HL-60/S4 (cell line): ENCODE measurements at regions not wholly inside any gene's neighbourhood (a gene's known extent, or its start where the extent isn't known, plus 50 kb on each side); places are given as distances from the start of the nearest gene placed in this dataset.
"Not testable (repeated sequence)": the region's sequence is repeated elsewhere in the genome, so short reads cannot be mapped to it uniquely, and the experiment has no call there.

Source experiments
- in situ Hi-C: fragments of 300-500 bp; cut with MboI; formaldehyde crosslinking; loops from 2 replicates; pipeline ENCODE4 v1.14.3; 2022; ENCODE audit warnings: low sequenced_read_pairs

DNA sequence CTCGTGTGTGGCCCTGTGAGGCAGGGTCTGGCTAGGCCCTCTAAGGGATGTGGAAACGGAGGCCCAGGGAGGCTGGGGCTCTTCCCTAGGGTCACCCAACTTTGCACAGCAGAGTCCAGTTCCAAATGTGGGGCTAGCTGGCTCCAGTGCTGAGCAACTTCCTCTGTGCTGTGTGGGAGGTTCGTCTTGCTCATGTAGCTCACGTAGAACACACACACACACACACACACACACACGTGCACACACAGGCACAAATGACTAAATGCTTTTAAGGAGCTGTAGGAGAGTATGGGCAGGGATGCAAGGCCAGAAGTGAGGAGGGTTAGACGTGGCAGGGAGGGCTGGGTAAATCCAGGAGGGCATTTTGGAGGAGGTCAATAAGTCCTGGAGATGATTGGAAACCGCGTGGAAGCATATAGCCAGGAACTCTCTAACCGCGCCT lies 213.8 kb downstream of the RPLP1 start:
- in situ Hi-C loops, result no loop called here

DNA sequence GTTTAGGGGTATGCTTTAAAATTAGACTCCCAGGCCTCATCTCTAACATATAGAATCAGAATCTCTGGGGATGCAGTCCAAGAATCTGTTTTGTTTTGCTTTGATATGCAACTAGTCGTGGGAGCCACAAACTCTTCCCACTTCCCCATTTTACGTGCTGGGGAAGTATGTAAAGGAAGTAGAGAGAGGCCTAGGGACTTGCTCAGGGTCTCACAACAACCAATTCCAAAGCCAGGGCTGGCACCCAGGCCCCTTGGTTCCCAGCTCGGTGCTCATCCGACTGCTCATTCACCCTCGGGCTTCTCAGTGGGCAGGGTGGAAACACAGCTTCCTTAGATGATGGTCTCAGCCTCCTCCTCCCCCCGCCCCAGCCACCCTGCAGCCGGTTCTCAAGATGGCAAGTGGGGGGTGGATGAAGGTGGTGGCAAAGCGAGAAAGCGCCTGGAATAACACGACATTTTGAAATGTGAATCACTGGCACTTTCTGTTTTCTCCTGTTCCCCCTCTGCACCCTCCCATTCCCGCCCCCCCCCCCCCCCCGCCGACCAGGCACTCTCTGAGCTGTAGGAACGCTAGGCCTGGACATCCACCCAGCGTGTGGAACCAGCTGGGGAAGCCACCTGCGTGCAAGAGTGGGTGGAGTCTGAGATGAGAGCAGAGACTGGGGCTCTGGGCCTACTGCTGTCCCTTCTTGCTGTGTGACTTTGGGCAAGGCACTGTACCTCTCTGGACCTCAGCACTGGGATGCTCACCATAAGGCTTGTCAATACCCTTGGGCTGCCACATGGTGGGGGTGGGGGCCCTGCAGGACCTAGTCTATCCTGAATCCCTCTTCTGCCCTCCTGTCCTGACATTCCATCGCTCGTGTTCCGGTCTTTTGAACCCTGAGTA lies 214.5 kb downstream of the RPLP1 start:
- in situ Hi-C loops, result no loop called here

DNA sequence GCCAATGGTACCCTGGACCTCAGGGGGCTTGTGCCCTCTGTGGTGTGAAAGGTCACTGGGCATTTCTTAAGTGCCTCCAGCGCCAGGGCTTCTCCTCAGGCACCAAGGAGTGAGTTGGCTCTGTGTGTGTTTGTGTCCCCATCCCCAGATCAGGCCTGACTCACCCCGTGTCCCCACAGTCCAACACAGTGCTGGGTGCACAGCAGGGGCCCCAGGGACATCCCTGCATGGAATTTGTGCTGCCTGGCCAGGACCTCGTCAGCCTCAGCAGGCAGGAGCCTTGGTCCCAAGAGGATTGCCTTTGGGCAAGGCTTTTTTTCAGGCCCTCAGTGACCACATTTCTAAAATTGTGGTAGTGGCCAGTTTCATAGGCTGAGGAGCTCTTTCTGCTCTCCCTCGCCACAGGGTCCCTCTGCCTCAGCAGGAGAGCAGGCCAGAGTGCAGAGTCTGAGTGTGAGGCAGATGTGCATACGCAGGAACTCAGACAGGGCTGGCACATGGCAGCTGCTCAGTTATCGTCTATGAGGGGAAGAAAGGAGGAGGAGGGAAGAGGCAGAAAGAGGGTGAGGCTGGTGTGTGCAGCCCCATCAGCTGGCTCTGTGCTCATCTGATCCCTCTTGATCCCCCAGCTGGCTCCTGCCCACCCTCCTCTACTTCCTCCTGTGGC lies 215.6 kb downstream of the RPLP1 start:
- in situ Hi-C loops, result no loop called here

DNA sequence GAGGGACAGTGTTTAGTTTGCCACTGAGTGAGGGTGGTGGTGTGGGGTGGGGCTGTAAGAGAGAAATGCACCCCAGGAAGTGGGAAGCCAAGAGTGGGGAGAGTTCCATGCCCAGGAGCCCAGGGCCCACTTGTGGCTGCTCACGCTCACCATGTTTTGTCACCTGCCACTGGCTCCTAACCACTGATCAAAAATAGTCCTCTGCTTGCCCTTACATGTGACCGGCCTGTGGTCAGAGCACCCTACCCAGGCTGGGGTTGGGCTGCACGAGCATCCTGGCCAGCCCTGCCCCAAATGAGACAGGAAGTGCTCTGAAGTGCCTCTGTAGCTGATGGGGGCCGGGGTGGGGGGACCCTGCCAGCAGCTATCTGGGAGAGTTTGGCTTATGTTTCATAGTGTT lies 216.3 kb downstream of the RPLP1 start:
- in situ Hi-C loops, result no loop called here

DNA sequence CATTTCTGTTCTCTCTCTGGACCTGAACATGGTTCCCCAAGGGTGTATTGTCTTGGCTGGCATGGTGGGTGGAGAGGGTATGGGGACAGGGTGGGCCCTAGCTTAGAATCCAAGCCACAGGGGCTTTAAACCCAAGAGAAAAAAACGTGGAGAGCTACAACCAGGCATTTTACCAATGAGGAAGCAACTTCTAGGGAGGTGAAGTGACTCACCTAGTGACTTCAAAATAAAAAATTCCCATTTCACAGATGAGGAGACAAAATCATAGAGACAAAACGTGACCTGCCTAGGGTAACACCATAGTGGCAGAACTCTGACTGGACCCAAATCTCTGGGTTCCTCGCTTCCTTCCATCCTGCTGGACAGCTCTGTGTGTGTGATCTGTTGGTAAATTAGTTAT lies 216.8 kb downstream of the RPLP1 start:
- in situ Hi-C loops, result no loop called here

DNA sequence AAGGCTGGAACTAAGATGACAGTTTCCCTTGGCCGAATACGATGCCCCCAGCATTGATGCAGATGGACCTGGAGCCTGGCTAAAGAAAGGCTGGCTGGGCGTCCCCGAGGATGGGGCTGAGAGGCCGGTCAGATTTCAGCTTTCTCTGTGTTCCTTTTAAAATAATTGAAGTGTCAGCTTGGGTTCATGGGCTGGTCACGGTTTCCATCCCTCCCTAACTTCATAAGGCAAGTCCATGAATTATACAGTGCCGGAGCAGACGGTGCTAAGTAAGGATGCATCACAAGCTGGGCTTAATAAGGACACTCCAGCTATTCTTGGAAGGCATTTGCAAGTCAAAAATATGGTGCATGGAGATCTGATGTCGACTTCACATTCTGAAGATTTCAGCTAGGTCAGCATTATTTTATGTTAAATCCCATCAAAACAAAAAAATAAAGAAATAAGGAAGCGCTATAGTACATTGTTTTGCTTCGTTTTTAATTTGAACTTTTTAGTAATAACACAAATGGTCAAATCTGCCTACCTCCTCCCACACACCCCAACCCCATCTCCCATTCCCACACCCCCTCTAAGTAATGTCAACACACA lies 220.8 kb downstream of the RPLP1 start:
- in situ Hi-C loops, result no loop called here

DNA sequence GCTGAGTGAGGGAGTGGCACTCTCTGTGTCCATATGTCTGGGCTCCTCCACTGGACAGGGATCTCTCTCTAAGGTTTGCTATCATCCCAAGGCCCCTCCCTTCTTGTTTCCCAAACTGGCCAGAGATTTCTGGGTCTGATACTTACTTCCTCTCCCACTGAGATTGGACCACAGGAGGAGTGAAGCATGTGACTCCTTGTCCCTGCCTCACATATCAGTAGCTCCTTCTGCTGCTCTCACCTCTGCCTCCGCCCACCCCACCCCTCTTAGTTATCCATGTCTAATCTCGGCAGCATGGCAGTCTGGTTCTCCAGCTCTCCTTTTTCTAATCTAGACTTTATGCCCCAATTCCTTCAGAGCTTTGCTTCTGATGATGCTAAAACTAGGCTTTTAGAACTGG lies 223.1 kb downstream of the RPLP1 start:
- in situ Hi-C loops, result no loop called here

DNA sequence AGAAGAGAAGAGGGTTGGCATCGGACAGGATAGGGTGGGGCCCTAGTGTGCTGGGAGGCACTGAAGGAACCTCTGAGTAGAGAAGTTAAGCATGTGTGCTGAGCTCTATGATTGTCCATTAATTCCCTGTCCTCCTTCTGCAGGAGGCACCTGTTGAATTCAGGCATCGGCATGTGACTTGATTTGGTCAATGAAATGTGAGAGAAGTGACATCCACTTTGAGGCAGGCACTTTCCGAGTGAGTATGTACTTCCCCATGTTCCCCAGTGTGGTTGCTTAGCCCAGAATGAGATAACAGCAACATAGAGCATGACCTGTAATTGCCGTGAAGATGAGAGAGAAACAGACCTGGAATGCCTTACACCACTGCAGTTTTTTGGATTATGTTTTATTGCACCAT lies 224.8 kb downstream of the RPLP1 start:
- in situ Hi-C loops, result no loop called here

DNA sequence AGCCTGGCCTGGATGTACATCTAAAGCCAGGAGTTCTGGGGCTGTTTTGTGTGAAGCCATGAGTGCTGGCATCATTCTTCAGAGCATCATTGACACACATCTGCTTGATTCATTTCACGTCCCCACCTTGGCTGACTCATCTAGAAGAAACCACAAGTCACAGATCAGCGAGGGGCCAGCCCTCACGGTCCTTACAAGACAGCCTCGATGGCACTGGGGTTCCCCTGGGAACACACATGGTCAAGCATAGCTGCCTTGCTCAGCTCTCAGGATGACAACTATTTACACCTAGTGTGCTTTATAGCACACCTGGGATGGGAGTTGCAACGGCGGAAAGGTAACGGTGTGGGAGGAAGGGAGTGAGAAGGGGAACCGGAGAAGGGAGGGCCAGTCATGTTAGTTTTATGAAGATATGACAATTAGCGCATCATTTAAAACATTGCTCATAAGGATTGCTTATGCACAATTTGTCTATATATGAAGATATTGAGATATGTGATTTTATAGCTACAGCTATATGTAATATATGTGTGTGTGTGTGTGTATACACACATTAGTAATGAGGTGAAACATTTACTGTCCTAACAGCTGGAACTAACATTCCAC lies 227.1 kb downstream of the RPLP1 start:
- in situ Hi-C loops, result no loop called here

DNA sequence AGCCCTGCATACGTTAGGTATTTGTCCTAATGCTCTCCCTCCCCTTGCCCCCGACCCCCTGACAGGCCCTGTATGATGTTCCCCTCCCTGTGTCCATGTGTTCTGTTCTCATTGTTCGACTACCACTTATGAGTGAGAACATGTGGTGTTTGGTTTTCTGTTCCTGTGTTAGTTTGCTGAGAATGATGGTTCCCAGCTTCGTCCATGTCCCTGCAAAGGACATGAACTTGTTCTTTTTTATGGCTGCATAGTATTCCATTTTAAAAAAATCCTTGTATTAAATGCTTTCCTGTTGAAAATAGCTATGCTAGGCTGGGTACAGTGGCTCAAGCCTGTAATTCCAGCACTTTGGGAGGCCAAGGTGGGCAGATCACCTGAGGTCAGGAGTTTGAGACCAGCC lies 232.2 kb downstream of the RPLP1 start:
- in situ Hi-C loops, result not testable (repeated sequence)

DNA sequence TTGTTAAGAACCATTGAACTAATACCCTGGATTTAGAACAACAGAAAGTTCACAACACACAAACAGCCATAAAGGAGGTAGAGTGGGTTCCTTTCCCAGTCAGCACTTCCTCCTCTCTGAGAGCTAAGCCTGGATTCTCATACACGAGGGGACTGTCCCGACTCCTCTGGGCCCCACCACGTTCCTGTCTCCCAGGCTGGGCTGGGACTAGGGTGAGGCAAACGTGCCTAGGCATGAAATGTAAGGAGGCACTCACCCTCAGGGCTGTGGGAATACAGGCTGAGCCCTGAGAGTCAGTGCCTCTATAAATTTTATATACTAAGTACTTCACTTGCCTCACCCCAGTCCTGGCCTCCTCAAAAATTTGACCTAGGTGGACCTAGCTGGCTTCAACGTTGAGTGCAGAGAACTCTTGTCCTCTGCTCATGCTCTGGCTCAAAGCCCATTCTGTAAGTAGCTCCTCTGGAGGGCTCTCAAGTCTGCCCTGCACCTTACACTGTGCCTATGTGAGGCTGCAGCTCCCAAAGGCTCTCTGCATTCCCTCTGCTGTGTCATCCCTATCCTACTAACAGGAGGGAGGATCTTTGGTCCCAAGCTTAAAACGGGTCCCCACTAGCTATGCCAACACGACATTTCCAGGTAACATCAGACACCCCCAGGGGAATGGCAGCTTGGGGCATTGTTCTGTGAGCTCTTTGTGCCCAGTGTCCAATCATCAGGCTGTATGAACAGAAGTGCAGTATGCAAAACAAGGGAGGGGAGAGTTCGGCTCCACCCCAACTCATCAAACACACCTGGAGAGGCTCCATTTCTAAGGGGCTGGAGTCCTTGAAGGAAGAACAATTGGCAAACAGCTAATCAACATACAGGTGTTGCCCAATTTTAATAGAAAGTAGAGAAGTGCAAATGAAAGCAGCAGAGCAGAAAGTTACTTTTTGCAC lies 233.2 kb downstream of the RPLP1 start:
- in situ Hi-C loops, result no loop called here

DNA sequence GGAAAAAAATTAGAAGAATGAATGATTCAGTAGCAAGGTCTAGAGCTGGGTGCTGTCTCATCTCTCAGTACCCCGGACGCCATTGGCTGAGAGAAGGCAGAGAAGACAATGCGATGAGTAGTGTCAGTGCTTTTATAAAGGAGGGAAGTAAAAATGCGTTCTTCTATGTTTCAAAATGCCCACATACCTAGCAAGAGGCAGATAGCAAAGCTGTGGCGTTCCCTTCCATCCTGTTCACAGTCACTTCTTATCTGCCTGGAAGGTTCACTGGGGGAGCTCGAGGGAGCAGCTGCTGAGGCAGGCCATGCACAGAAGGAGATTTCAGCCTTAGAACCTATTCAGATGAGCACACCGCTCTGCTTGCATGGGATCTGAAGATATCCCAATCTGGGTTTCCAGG lies 234.0 kb downstream of the RPLP1 start:
- in situ Hi-C loops, result no loop called here

DNA sequence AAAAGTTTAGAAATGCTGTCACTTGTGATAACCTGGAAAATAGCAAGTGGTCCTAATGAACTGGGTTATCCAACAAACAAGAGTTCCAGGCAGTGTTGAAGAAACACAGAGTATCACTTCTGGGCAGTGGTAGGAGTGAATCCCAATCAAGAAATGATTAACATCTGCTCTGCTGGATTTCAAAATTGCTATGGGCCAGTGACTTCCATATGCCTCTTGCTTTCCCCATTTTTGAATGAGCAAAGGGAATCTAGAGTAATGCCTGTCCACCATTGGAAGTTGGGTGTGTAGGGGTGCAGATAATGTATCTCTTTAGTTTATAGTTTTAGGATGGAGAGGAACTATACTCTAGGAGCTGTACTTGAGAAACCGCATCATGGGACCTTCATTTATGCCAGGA lies 236.5 kb downstream of the RPLP1 start:
- in situ Hi-C loops, result no loop called here

DNA sequence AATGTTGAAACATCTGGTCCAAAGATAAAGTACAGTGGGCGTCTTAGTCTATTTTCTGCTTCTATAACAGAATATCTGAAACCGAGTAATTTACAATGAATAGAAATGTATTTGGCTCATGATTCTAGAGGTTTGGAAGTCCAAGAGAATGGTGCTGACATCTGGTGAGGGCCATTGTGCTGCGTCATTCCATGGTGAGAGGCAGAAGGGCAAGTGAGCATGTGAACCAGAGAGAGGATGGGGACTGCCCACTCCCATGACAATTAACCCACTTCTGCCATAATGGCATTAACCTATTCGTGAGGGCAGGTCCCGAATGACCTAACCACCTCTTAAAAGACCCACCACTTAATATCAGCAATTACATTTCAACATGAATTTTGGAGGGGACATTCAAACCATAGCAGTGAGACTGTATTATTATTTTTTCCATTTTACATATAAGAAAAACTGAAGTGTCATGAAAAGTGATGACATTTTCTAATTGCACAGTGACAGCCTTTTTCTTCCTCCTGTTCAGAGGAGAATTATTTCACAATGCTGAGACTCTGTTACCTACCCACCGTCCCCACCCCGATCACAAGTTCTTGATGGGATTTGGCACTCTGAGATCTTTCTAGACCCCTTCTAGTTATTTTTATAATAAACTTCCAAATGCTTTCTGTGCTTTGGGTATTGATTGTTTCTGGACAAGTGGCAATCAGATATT lies 238.8 kb downstream of the RPLP1 start:
- in situ Hi-C loops, result no loop called here

DNA sequence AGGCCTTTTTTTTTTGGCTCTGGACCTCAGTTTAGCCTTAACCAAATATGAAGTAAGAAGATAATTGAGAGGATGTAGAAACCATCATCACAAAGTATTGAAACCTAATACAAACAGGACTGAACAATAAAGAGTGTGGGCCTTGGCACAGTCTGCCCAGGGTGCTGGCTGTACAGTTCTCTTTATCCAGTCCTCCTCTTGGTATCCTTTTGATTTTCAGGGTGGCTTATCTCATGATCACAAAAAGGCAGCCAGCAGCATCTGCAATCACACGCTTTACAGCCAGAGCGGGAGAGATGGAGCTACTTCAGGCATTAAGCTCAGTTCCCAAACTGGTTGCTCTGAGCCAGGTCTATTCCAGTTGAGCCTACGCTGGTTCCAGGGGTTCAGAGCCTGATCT lies 239.7 kb downstream of the RPLP1 start:
- in situ Hi-C loops, result no loop called here

DNA sequence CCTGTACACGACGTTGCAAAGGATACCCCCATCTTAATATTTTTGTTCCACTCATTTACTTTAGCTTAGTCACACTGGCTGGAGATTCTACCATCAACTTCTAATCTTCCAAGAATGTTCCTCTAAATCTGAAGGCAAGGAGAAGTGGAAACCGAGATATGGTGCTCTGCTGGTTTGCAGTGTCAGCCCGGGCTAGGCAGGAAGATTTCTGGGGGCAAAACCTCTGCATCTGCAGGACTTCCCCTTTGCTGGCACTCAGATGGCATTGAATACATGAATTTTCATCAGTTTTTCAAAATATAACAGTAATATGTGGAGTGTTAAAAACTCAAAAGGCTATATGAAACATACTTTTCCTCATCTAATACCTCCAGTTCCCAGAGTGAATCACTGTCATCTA lies 240.4 kb downstream of the RPLP1 start:
- in situ Hi-C loops, result no loop called here

DNA sequence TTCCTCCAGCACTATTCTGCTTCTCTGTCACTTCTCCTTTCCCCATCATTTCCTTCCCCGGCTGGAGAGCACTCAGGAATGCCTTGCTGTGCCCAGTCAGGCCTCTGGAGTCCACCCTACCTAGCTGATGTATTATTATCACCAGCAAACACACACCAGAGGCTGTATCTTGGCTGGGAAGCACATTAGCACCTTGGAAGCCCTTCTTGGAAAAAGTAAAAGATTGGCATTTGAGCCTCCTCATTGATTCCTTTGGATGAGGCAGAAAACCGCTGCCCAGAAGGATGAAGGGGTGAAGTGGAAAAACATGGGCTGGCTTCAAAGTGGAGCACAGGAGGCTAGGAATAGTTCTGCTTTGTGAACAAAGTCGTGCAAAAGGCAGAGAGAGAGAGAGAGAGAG lies 244.3 kb downstream of the RPLP1 start:
- in situ Hi-C loops, result no loop called here

DNA sequence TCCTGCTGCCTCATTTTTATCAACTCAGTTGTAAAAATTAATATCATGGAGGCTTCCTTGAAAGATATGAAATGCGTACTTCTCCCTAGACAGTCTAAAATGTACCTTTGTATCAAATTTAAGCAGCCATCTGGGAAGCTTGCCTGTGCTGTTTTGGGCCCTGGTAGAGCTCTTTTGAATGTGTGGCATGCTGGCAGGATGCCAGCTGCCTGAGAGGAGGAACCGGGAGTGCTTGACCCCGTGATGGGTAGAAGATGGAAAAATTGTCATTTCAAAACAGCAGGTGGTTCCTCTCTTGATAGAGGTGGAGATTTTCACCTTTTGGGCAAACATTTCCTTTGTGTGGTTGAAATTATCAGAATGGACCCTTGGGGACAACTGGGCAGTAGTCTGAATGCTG lies 245.3 kb downstream of the RPLP1 start:
- in situ Hi-C loops, result no loop called here

DNA sequence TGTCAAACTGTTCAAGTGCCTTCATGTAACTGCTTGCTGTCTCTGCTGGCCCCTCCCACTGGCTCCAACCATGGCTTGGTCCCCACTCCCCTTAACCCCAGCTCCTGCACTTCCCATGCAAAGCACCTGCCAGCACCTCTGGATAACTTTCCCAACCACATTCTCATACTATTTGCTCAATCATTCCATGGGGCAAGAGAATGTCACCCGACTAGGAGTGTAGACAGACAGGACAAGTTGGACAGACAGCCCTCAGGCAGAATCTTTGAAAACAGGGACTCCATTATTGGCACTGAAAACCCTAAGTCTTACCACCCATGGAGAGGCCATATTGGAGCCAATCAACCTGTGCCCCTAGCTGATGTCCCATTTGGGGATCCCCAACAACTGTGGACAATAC lies 246.5 kb downstream of the RPLP1 start:
- in situ Hi-C loops, result no loop called here

DNA sequence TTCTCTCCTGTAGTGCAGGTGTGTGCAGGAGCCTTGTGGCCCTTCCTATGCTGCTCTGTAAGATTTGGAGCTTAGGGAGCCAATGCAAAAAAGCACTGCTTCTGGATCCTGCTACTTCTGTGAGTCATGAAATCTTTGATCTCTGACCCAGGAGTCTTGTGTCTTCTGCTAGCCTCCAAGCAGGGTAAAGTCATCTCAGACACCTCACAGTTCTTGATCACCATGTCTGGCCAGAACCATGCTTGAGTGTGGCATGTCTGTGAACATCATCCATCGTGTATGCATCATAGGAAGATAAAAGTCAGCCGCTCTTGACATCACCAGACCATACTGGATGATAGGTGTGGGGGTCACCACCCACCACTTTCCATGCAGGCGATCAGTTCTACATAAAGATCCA lies 247.8 kb downstream of the RPLP1 start:
- in situ Hi-C loops, result no loop called here
